GM23248 (cell line): ENCODE measurements at regions not wholly inside any gene's neighbourhood (a gene's known extent, or its start where the extent isn't known, plus 50 kb on each side); places are given as distances from the start of the nearest gene placed in this dataset.

Experiments
- EZH2 ChIP-seq: fragments of 200-600 bp; sonication (generic); IDR thresholded peaks from 2 replicates; pipeline ENCODE4 v1.6.1; 2018; ENCODE audit warnings: antibody characterized with exemption, mild to moderate bottlenecking; ENCODE audit not compliant: insufficient read depth, poor library complexity, severe bottlenecking
- EZH2phosphoT487 ChIP-seq: fragments of 200-600 bp; sonication (generic); IDR thresholded peaks from 2 replicates; pipeline ENCODE4 v1.6.1; 2018; ENCODE audit warnings: antibody characterized with exemption, moderate library complexity, mild to moderate bottlenecking, low read depth; ENCODE audit not compliant: insufficient read depth

- no peak for TF ChIP-seq EZH2
- no peak for TF ChIP-seq EZH2phosphoT487
These were observed 131.7 kb downstream of the SLC16A9 start for GRCh38 chr10:59577984-59578383.
